ENCODE measurements at regions not wholly inside any gene's neighbourhood (a gene's known extent, or its start where the extent isn't known, plus 50 kb on each side); places are given as distances from the start of the nearest gene placed in this dataset.

DNA sequence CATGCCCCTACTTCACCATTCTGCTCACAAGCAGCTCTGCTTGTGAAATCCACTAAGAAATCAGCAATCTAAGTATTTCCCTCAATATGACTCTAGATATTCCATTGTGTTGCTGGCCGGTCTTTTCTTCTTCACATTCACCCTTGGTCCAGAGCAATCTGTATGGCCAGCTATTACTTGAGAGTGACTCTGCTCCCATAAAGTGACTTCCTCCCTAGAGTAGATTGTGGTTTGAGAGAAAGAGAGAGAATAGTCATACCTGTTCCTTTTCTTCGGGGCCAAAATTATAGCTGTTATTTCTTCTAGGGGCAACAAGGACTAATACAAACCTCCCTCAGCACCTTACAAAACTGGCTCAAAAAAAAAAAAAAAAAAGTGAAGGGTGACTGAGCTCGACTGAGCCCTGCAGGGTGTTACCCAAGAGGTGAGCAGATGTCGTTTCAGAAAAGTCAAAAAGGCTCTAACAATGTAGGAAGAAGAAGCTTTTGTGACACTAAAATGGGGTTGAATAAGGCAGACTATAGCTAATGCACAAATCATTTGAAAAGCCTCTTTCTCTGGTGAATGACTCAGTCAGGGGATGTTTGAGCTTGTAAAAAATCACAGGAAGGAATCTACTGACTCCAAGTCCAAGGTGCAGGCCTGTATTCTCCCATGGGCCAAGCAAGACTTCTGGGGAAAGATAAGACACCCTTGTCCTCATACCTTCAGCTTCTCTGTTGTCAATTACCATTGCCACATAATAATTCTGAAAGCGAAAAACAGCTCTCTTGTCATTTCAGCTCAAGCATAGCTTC, 161.0 kb upstream of the SLC24A5 start:
- ATAC-seq (ENCODE audit: insufficient read depth, low FRiP score) = no peak
- no peak for DNase-seq
- 55 to 74% methylated on average over 5 of the region's 5 CpGs for WGBS, 2 donors
- TF ChIP-seq, protein P1, sequence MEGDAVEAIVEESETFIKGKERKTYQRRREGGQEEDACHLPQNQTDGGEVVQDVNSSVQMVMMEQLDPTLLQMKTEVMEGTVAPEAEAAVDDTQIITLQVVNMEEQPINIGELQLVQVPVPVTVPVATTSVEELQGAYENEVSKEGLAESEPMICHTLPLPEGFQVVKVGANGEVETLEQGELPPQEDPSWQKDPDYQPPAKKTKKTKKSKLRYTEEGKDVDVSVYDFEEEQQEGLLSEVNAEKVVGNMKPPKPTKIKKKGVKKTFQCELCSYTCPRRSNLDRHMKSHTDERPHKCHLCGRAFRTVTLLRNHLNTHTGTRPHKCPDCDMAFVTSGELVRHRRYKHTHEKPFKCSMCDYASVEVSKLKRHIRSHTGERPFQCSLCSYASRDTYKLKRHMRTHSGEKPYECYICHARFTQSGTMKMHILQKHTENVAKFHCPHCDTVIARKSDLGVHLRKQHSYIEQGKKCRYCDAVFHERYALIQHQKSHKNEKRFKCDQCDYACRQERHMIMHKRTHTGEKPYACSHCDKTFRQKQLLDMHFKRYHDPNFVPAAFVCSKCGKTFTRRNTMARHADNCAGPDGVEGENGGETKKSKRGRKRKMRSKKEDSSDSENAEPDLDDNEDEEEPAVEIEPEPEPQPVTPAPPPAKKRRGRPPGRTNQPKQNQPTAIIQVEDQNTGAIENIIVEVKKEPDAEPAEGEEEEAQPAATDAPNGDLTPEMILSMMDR (IDR thresholded peaks at IDR 0.05; ENCODE audit: control extremely low read depth, extremely low read depth) = no peak
- Histone ChIP-seq H3K27me3 (ENCODE audit: control insufficient read depth in 3 of 3, insufficient read depth in 3 of 3, low read length in 2 of 3) (no peaks in the 10 kb centered on the region), H3K9ac (ENCODE audit: insufficient read depth in 1 of 2, low read length in 2 of 2) (no peak overlapping the region), H3K4me3 (no peak overlapping the region), H3K4me1 (ENCODE audit: control insufficient read depth in 5 of 5, insufficient read depth in 5 of 5, low read length in 5 of 5) (peaks cover 0 to 5% (median 0%) of the 10 kb centered on the region in 5 donors), H3K27ac (ENCODE audit: low read depth in 1 of 2, low read length in 1 of 2) (no peak overlapping the region), H3K36me3 (ENCODE audit: control insufficient read depth in 4 of 4, insufficient read depth in 4 of 4, low read length in 4 of 4) (no peaks in the 10 kb centered on the region), H3K9me3 (ENCODE audit: control insufficient read depth in 4 of 4, insufficient read depth in 3 of 4, low read length in 3 of 4) (no peaks in the 10 kb centered on the region)

DNA sequence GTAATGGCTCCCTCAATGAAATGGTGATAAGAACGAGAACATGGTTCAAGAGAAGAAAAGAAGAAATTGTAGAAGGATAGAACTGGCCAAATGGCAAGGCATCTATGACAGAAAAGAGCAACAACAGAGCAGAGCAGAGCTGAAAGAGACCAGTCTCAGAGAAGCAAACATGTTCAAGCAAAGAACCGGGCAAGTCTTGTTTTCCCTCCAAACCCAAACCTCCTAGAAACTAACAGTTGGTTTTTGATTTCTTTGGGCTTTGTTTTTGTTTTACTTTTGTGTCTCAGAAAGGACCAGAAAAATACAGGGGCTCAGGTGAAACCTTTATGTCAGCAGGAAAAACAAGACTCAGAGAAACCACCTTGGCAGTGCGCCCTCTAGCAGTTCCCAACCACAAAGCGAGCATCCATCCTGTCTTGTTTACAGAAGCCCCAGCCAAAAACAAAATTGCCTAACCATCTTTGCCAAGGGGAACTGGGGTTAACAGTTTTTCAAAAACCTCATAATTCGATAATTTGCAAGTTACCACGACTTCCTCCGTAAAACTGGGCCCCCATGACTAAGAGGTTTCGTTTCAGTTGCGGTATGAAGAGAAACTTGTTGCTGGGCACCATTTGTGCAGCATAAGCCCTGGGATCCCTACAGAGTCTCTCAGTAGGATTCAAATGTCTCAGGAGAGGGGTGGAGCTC, 159.2 kb upstream of the SLC24A5 start:
- DNase-seq = peak in 2 of 3 donors; percentile 4 to 8

DNA sequence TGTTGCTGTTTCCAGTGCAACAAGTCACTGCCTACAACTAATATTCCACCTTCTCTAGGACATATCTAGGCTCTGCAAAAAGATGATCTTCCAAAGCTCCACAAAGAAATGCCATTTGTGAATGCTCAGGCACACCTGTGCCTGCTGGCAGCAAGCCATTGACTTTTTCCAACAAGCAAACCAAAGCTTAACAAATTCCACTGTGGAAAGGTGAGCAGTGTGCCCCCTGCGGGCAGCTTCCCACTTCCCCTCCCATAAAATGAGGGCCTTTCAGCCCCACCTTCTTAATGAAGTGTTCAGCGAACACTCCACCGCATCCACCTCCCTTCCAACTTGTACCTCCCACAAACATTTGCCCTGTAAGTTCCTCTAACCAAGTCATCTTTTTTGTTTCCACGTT, 157.5 kb upstream of the SLC24A5 start:
- H3K9ac ChIP-seq (ENCODE audit: insufficient read depth in 1 of 2, low read length in 2 of 2) = no peak overlapping the region
- H3K4me3 ChIP-seq = no peak overlapping the region
- H3K27ac ChIP-seq (ENCODE audit: low read depth in 1 of 2, low read length in 1 of 2) = no peak overlapping the region
- no peaks in the 10 kb centered on the region for H3K9me3 ChIP-seq (ENCODE audit: control insufficient read depth in 4 of 4, insufficient read depth in 3 of 4, low read length in 3 of 4)
- ATAC-seq (ENCODE audit: insufficient read depth, low FRiP score) (no peak), DNase-seq (no peak)
- no peaks in the 10 kb centered on the region for H3K36me3 ChIP-seq (ENCODE audit: control insufficient read depth in 4 of 4, insufficient read depth in 4 of 4, low read length in 4 of 4)
- WGBS, 2 donors = 71% methylated on average over 4 of the region's 4 CpGs
- no peaks in the 10 kb centered on the region for H3K27me3 ChIP-seq (ENCODE audit: control insufficient read depth in 3 of 3, insufficient read depth in 3 of 3, low read length in 2 of 3)
- TF ChIP-seq, protein P1 (IDR thresholded peaks at IDR 0.05; ENCODE audit: control extremely low read depth, extremely low read depth) = no peak
- H3K4me1 ChIP-seq (ENCODE audit: control insufficient read depth in 5 of 5, insufficient read depth in 5 of 5, low read length in 5 of 5) = no peaks in the 10 kb centered on the region

More for the DNA sequence above, 159.2 kb upstream of the SLC24A5 start:
- ATAC-seq (ENCODE audit: insufficient read depth, low FRiP score) = no peak
- Histone ChIP-seq H3K27me3 (ENCODE audit: control insufficient read depth in 3 of 3, insufficient read depth in 3 of 3, low read length in 2 of 3) (no peaks in the 10 kb centered on the region), H3K9me3 (ENCODE audit: control insufficient read depth in 4 of 4, insufficient read depth in 3 of 4, low read length in 3 of 4) (no peaks in the 10 kb centered on the region), H3K4me3 (no peak overlapping the region), H3K27ac (ENCODE audit: low read depth in 1 of 2, low read length in 1 of 2) (no peak overlapping the region), H3K36me3 (ENCODE audit: control insufficient read depth in 4 of 4, insufficient read depth in 4 of 4, low read length in 4 of 4) (no peaks in the 10 kb centered on the region), H3K9ac (ENCODE audit: insufficient read depth in 1 of 2, low read length in 2 of 2) (no peak overlapping the region), H3K4me1 (ENCODE audit: control insufficient read depth in 5 of 5, insufficient read depth in 5 of 5, low read length in 5 of 5) (no peaks in the 10 kb centered on the region)
- TF ChIP-seq, protein P1 (IDR thresholded peaks at IDR 0.05; ENCODE audit: control extremely low read depth, extremely low read depth) = no peak
- WGBS, 2 donors = 37 to 68% methylated on average over 9 of the region's 9 CpGs

Measured in lung (tissue), 11 donors.